C4-2B (cell line): ENCODE measurements at regions not wholly inside any gene's neighbourhood (a gene's known extent, or its start where the extent isn't known, plus 50 kb on each side); places are given as distances from the start of the nearest gene placed in this dataset.

Experiments used
- CTCF ChIP-seq: fragments of 450-650 bp; conservative IDR thresholded peaks from 2 replicates; pipeline ENCODE4 v1.5.1; 2017; ENCODE audit warnings: mild to moderate bottlenecking
- ZFX ChIP-seq: fragments of 450-650 bp; IDR thresholded peaks from 2 replicates; pipeline ENCODE4 v1.6.1; 2017

DNA sequence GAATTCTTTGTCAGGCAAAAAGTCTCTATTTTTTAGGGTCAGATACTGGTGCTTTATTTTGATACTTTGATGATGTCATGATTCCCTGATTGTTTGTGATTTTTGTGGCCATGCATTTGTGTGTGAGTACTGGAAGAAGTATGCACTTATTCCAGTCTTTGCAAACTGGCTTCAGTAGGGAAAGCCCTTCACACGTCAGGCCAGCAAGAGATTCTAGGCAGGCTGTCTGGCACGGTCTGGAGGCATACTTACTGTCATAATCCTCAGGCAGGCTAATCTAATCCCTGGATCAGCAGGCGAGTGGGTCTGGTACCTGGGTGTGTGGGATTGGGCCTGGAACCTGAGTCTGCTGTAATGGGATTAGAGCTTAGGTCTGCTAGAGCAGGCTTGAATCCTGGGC lies 391.8 kb upstream of the MMS22L start:
- TF ChIP-seq CTCF (no peak), ZFX (no peak)
